GM19324 (cell line): ENCODE measurements at regions not wholly inside any gene's neighbourhood (a gene's known extent, or its start where the extent isn't known, plus 50 kb on each side); places are given as distances from the start of the nearest gene placed in this dataset.
A peak's percentile ranks its signal among the peaks of the same experiment; 100 is the strongest.
"Not testable (repeated sequence)": the region's sequence is repeated elsewhere in the genome, so short reads cannot be mapped to it uniquely, and the experiment has no call there.

Source experiments
- ATAC-seq: cut with Tn5 transposase; IDR thresholded peaks from one replicate; pipeline ENCODE4 v1.9.1; 2021; ENCODE audit warnings: mild to moderate bottlenecking, moderate library complexity; ENCODE audit not compliant: unreplicated experiment, low FRiP score

- ATAC-seq: no peak
Observed at GRCh38 chr3:157921811-157922210, 184.4 kb downstream of the SHOX2 start.

- ATAC-seq: no peak
Observed at GRCh38 chr3:157920822-157921700, 185.2 kb downstream of the SHOX2 start.

GRCh38 chr3:157919319-157919887 lies 186.8 kb downstream of the SHOX2 start:
- ATAC-seq: no peak

GRCh38 chr3:157918402-157918801 lies 187.8 kb downstream of the SHOX2 start:
- no peak for ATAC-seq

- no peak for ATAC-seq
Observed at GRCh38 chr3:157916672-157917071, 189.5 kb downstream of the SHOX2 start.

GRCh38 chr3:157914882-157915281 lies 191.3 kb downstream of the SHOX2 start:
- no peak for ATAC-seq

GRCh38 chr3:157913741-157914150 lies 192.5 kb downstream of the SHOX2 start:
- ATAC-seq: no peak

GRCh38 chr3:157912514-157913451 lies 193.4 kb downstream of the SHOX2 start:
- no peak for ATAC-seq

- ATAC-seq: no peak
Observed at GRCh38 chr3:157906627-157907026, 199.6 kb downstream of the SHOX2 start.

- ATAC-seq: no peak
Observed at GRCh38 chr3:157905885-157906284, 200.3 kb downstream of the SHOX2 start.

GRCh38 chr3:157902680-157903079 lies 203.5 kb downstream of the SHOX2 start:
- not testable (repeated sequence) for ATAC-seq

GRCh38 chr3:157888040-157888439 lies 218.2 kb downstream of the SHOX2 start:
- no peak for ATAC-seq

GRCh38 chr3:157876556-157876955 lies 229.7 kb downstream of the SHOX2 start:
- no peak for ATAC-seq

GRCh38 chr3:157872902-157873301 lies 233.3 kb downstream of the SHOX2 start:
- ATAC-seq: no peak

- ATAC-seq: no peak
Observed at GRCh38 chr3:157871838-157872460, 234.3 kb downstream of the SHOX2 start.

GRCh38 chr3:157871248-157871647 lies 235.0 kb downstream of the SHOX2 start:
- ATAC-seq: no peak

GRCh38 chr3:157868946-157869345 lies 237.3 kb downstream of the SHOX2 start:
- no peak for ATAC-seq

- no peak for ATAC-seq
Observed at GRCh38 chr3:157868196-157868595, 238.0 kb downstream of the SHOX2 start.

GRCh38 chr3:157865352-157866000 lies 240.7 kb downstream of the SHOX2 start:
- ATAC-seq: peak; percentile 96
